Right forelimb (tissue), 1 donor: ENCODE measurements at regions not wholly inside any gene's neighbourhood (a gene's known extent, or its start where the extent isn't known, plus 50 kb on each side); places are given as distances from the start of the nearest gene placed in this dataset.
"Not testable (repeated sequence)": the region's sequence is repeated elsewhere in the genome, so short reads cannot be mapped to it uniquely, and the experiment has no call there.

ENCODE experiments used
- DNase-seq: peaks from one replicate; pipeline ENCODE4 v3.0.0-alpha.2; 2018

DNA sequence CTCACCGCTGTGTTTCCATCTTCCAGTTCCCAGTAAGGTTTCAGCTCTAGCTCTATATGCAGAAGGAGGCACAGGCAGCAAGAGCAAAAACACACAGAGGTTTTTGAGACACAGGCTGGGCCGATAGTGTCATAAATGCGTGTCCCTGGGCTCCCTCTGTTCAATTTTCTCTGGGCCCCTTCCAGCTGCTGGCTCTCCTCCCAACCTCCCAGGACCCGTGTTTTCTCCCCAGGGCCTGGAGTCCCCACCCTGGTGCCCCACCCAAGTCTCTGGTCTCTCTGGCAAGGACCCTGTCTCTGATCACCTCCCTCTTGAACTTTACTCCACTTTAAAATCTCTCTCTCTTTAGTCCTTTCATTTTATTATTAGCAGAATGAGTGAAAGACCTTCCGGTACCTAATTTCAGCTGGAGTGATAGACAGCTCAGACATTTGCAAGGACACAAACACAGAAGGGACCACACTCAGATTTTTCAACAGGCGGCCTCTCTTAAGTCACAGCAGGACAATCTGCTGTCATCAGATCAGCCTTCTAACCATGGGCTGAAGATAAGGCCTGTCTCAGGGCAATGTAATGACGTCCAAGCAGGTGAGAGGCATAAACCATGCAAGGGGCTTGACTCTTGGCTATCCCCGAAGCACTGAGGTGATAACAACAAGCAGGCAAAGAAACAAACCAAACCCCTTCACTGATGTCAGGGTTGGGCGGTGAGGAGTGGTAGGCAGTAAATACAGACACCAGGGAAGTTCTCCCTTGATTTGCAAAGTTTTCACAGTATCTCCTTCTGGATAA, 190.0 kb upstream of the IRS2 start:
- no peak for DNase-seq

DNA sequence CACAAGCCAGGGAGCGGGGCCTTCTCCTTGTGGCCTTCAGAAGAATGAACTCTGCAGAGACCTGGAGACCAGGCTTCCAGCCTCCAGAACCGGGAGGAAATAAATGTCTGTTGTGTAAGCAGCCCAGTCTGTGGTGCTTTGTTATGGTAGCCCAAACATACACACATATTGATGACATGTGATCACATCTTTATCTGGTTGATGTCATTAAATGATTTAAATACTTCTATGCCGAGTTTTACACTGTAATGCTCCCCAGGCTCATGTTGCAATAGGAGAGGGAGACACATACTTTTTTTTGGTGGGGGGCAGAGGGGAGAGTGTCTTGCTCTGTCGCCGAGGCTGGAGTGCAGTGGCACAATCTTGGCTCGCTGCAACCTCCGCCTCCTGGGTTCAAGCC, 188.0 kb upstream of the IRS2 start:
- no peak for DNase-seq

DNA sequence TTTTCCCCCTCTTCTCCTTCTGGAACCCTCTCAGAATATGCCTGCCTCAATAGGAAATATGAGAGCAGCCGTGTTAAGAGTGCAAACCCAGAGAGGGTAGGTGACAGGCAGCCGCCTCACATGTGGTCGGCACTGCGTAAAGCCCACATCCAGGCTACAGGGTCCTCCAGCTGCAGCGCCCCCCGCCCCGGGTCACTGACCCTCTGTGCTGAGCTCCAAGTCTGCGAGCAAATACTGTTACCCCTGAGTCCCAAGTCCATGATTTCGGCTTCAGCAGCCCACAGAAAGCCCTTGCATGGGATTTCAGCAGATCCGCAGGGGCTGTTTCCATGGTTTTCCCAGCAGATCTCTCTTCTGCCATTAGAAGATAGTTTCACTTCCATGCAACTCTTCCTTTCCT, 186.9 kb upstream of the IRS2 start:
- no peak for DNase-seq

DNA sequence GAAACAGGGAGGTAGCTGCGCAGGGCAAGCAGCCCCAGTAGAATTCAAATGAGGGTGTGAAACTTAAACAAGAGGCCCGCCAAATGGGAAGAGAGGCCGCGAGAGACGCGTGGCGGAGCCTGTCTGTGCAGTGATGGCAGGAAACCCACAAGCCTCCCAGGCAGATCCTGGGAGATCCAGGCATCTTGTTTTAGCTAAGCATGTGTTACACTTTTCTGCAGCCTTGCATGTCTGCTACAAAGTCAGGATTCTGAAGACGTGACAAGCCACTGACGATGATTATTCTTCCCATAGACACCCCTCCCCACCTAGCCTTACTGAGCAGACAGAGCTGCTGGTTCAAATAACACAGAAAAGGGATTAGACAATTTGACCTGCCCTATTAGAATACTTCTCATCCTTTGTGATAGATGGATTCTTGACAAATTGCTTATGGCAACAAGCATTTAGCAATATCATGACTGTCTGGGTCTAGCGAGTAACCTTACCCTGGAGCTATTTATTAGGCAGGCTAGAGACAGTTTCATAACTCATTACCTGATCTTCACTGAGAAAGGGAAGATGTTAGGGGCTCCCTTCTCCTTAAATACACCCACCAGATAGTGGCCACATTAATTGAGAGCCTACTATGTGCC, 185.2 kb upstream of the IRS2 start:
- DNase-seq = no peak

DNA sequence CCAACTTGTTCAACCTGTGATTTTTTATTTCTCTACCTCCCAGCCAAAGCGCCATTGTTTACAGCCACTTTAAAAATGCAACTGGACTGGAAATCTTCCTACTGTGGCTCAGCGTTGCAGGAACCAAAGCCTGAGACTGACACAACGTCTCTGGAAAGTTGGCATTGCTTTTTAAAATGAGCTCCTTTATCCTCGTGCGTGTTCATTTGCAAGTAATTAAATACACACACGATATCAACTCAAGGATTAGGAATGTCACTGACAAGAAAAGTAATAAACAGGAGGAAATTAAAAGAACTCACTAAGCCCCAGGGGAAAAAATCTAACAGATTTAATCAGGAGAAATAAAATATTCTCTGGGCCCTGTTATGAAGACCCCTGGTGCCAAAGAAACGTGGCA, 184.6 kb upstream of the IRS2 start:
- no peak for DNase-seq

DNA sequence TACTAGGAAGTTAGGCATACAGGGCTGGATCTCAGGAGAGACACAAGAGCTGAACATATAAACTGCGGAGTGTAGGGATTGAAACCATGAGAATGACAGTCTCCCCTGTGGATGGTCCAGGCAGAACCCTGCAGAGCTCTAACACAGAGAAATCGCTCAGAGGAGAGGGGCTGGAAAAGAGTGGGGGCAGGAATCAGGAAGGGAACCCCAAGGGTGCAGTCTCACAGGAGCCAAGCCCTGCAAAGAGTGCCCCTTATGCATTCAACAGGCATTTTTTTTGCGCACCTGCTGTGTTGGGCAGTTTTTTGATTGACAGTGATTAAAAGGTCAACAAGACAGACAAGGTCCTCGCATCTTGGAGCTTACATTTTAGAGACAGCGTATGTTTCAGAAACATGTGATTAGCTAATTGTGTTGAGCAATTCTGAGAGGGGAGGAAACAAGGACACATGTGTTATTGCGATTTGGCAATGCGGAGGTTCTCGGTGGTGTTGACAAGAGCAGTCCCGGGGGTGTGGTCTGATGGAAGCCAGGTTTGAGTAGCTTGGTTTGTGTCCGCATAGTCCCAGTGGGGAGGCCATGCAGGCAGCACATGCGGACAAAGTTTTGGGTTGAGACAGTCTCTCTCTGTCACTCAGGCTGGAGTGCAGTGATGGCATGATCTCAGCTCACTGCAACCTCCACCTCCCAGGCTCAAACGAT, 182.6 kb upstream of the IRS2 start:
- no peak for DNase-seq

DNA sequence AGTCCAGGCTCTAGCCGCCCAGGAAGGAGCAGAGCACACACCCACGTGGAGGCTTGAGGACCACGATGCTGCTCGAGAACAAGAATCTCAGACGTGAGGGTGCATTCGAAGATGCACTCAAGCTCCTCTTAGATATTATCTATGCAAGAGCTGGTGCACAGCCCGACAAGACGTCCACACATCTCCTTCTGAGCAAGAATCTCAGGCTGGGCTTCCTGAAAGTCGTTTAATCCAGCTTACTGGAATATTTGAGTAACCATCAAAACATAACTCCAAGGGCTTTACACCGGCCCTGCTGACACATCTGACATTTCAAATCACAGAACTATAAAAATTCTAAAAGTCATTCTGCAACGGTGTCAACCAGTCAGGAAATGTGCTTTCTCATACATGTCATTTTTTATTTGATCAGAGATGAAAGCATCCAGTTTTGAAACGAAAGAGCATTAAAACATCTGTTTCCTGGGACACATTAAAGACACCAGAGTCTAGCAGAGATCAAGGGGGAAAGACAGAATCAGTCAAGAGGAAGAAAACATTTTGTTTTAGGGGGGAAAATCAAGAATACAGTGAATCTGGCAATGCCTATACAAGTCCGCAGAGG, 177.7 kb upstream of the IRS2 start:
- DNase-seq = no peak

DNA sequence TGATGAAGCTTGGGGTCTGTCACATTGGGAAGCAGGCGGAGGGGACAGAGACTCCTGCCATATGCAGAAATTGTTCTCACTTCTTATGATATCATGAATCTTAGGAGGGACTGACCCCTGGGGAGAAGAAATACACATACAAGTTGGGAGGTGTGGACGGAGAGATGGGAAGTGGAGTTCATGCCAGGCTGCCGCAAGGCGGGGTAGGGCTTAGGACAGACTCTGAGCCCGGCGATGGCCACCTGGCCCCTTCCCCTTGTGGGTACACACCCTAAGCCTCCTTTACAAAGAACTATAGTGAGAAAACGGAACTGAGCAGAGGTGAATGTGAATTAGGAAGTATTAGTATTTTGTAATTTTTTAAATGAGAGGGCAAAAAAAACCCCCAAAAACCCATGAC, 177.0 kb upstream of the IRS2 start:
- DNase-seq = no peak

DNA sequence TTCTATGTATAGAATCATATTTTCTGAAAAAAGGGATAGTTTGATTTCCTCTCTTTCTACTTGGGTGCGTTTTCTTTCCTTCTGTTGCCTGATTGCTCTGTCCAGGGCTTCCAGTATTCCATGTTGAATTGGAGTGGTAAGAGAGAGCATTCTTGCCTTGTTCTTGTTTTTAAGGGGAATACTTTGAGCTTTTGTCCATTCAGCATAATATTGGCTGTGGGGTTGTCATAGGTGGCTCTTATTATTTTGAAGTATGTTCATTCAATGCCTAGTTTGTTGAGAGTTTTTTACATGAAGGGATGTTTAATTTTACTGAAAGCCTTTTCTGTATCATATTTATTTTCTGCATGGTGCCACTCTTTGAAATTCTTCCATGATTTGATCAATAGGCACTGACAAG, 173.5 kb upstream of the IRS2 start:
- no peak for DNase-seq

DNA sequence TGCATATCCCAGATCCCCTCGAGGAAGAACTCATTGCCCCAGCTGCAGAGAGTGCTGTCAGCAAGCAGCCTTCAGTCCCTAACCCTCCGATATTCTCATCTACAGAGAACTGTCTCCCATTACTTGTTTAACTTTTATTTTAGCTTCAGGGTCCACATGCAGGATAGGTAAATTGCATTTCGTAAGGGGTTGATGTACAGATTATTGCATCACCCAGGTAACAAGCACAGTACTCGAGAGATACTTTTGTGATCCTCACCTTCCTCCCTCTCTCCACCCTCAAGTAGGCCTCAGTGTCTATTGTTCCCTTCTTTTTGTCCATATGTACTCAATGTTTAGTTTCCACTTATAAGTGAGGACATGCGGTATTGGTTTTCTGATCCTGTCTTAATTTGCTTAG, 171.5 kb upstream of the IRS2 start:
- DNase-seq = no peak

DNA sequence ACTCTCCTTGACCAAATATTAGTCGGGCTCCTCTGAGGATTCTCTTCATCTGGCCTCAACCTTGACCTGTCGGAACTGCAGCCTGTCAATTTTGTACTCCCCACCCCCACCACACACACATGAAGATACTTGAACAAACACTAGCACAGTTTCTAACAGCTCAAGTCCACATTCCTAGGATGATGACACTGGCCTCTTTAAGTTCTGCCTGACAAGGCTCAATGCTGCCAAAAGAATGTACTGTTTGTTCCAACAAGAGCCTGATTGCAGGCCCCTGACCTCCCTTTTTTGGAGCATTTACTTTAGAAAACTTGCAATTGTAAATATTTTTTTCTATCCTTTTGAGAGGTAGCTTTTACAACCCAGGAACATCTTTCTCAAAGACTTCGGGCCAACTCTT, 169.2 kb upstream of the IRS2 start:
- no peak for DNase-seq

DNA sequence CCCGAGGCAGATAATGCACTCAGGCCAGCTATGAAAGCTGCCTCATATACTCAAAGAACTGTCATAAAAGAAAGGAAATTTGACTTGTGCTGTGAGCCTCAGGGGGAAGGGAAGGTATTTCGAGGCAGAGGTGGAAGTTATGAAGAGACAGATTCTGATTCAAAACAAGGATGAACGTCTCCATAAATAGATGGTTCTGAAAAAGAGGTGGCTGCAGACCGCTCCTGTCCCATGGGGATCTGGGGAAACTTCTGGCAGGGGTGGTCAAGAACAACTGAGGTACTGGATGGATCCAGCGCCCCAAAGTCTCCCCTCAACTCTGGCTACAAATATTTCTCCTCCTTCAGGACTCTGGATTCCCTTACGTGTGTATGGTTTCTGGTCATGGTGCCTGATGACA, 168.1 kb upstream of the IRS2 start:
- DNase-seq = no peak

DNA sequence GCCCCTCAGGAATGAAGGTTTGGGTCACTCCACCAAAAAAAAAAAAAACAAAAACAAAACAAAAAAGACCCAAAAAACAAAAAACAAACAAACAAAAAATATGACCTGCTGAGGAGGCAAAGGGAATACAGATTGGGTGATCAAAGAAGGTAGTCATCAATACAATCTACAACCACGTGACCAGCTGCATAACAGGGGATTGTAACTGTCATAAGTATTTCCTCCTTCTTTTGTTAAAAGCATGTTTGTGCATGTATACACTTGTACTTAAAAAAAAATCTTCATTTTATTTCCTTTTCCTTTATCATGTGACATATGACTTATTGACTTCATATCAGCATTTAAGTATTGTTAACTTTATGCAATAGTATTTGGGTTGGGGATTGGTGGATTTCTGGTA, 165.1 kb upstream of the IRS2 start:
- DNase-seq = no peak

DNA sequence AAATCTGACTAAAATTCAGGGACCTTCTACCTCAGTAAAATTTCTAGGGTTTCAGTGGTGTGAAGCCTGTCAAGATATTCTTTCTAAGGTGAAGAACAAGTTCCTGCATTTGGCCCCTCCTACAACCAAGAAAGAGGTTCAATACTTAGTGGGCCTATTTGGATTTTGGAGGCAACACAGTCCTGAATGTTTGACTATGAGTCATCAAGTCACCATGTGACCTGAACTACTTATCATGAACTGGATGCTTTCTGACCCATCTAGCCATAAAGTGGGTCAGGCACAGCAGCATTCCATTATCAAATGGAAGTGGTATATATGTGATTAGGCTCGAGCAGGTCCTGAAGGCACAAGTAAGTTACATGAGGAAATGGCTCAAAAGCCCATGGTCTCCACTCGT, 163.0 kb upstream of the IRS2 start:
- DNase-seq = no peak

DNA sequence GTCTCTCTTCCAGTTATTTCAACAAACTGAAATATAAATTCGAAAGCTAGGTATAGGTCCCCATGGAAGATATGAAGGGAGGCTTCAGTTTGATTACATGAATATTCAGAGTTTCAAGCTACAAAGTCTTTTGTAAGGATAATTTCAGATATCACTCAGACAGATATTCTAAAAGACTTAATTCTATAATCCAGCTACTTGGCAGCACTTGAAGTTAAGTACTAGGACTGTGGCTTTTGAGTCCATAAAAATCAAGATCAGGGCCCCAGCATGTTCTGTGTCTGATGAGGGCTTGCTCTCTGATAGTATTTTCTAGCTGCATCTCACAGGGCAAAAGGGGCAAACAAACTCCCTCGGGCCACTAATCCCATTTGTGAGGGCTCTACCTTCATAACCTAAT, 160.6 kb upstream of the IRS2 start:
- DNase-seq = no peak

DNA sequence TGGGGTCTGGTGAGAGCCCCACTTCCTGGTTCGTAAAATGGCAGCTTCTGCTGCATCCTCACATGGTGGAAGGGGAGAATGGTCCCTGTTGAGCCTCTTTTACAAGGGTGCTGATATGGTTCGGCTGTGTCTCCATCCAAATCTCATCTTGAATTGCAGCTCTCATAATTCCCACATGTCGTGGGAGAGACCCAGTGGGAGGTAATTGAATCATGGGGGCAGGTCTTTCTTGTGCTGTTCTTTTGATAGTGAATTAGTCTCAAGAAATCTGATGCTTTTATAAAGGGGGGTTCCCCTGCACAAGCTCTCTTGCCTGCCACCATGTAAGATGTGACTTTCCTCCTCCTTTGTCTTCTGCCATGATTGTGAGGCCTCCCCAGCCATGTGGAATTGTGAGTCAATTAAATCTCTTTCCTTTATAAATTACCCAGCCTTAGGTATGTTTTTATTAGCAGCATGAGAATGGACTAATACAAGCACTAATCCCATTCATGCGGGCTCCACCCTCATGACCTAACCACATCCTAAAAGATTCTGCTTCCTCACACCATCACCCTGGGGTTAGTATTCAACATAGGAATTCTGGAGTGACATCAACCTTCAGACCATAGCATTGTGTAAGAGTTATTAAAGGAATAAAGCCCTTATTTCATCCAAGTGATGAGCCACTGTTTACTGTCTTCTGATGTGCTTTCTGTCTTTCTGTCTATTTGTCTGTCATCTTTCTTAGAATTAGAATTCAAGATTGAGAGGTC, 159.0 kb upstream of the IRS2 start:
- no peak for DNase-seq

DNA sequence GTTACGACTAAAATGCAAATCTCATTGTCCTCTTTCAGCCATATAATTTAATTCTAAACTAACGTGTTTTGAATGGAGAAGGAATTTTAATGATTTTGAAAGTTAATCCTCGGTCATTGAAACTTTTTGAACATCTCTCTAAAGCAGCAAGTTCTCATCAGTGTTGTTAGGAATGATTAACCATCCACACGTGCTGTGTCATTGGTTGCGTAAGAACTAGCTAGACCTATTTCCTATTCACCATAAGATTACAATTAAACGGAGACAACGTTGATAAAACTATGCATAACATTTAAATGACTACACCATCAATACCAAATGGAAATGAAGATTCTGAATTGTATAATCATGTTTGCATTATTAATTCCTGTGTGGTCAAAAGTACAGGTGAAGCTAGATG, 155.6 kb upstream of the IRS2 start:
- DNase-seq = no peak

DNA sequence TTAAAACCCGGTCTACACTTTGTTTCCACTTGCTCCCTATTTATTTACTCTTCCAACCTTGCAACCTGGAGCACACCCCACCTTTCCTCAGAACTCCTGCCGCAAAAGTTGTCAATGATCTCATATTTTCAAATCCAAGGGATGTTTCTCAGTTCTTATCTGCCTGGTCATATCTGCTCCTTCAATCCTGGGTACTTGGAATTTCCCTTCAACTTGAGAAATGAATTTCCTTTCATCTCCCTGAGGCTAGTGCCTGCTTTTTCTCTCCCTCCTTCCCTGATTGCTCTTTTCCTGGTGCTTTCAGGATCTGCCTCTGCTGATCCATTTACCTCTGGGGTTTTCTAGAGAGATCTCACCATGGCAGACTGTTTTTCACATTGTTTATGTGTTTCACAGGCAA, 154.8 kb upstream of the IRS2 start:
- no peak for DNase-seq

DNA sequence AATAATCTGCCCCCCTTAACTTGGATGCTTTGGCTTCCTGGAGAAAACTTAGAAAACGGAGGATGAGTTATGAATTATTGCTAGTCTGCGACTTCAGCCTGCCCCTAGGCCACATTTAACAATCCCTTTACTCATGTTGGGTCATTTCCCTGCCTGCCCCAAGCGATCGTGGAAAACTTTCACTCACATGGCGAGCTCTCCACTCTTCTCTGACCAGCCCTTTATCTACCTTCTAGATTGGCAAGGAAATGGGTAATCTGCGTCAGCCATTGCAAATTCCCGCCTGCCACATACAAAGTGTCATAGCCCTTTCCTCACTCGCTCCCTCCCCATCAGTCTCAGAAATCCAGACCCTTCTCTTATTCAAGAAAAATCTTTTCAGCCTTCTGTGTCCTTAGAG, 154.3 kb upstream of the IRS2 start:
- DNase-seq = no peak

DNA sequence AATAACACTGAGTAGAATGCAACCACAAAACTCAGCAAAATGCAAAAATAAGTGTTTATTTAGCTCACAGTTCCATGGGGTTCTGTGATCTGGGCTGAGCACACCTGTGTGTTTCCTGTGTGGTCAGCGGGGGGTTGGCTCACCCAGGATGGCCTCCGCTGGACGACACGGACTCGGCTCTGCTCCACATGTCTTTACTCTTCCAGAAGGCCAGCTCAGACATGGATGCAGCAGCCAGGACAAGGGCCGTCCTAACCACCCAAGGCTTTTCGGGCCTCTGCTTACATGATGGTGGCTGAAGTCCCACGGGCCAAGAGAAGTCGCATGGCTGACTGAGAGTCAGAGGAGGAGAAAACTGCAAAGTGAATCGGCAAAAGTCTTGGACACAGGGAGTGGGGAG, 153.5 kb upstream of the IRS2 start:
- no peak for DNase-seq

DNA sequence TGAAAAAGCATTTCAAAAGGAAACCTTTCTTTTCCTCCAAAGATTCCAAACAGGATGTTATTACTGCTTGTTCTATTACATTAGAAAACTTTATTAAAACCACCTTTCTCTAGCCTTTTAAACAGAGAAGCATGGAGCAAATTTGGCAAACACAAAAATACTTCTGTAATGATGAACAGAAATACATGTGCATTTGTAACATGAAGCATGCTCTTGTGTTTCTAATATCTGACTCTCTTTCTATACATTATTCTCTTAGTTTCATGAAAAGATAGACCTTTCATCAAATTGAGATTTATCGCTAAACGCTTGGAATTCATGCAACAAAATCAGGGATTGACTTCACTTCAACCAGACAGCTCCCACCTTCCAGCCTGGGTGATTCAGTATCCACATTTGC, 152.8 kb upstream of the IRS2 start:
- DNase-seq = no peak

DNA sequence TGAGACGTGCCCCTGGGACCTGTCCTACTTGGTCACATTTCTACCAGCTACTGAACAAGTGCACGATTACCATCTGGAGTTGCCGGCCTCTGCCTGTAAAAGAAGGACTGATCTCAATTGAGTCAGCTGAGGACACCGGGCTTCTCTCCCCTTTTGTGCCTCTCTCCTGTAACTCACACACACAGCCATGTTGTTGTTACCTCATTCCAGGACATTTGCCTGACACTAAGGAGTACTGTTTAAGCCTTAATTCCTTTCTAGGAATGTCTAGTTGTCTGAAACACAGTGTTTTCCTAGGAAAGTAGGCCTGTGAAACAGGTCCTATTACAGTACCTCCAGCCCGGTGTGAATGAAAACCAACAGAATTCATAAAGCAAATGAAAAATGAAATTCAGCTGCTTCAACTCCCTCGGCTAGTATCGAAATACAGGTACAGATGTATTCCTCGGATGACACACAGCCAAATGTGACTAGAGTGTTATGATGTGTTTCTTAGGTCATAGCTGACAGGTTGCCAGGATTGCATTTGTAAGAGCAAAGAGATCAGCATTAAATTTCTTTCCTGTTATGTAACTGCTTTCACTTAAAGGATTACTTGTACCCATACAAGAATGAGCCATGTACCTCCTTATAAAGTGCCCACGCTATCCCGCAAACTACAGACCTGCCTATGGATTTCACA, 152.0 kb upstream of the IRS2 start:
- peak; percentile 47 for DNase-seq

DNA sequence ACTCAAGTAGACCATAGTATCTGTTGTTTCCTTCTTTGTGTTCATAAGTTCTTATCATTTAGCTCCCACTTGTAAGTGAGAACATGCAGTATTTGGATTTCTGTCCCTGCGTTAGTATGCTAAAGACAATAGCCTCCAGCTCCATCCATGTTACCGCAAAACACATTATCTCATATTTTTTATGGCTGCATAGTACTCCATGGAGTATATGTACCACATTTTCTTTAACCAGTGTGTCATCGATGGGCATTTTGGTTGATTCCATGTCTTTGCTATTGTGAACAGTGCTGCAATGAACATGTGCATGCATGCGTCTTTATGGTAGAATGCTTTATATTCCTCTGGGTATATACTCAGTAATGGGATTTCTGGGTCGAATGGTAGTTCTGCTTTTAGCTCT, 148.1 kb upstream of the IRS2 start:
- DNase-seq = not testable (repeated sequence)
